PFSK-1 (cell line): ENCODE measurements at regions not wholly inside any gene's neighbourhood (a gene's known extent, or its start where the extent isn't known, plus 50 kb on each side); places are given as distances from the start of the nearest gene placed in this dataset.

Experiments
- FOXP2 ChIP-seq: optimal IDR thresholded peaks from 2 replicates; pipeline ENCODE3; 2011; ENCODE audit warnings: borderline replicate concordance, control low read depth, inconsistent platforms; ENCODE audit not compliant: insufficient read depth; ENCODE audit errors: extremely low read length, extremely low read depth
- POLR2AphosphoS5 ChIP-seq: IDR thresholded peaks from 2 replicates; pipeline ENCODE4 v1.6.1; 2012; ENCODE audit warnings: low read depth, mild to moderate bottlenecking, control low read depth, low read length, moderate library complexity
- SIN3A ChIP-seq: IDR thresholded peaks from 2 replicates; pipeline ENCODE4 v1.6.1; 2012; ENCODE audit warnings: mild to moderate bottlenecking, low read length, moderate library complexity, borderline replicate concordance; ENCODE audit not compliant: insufficient read depth
- TAF1 ChIP-seq: IDR thresholded peaks from 2 replicates; pipeline ENCODE4 v1.6.1; 2012; ENCODE audit warnings: low read length, control low read depth, borderline replicate concordance; ENCODE audit not compliant: insufficient read depth
- TF ChIP-seq, protein P1 (sequence below), 2 experiments: IDR thresholded peaks; 2 replicates each; pipeline versions ENCODE4 v1.6.1 to v1.8.0; 2011 to 2012; ENCODE audit warnings: low read depth in 2 of 2, low read length in 2 of 2, control low read depth in 1 of 2, inconsistent platforms in 1 of 2, mild to moderate bottlenecking in 1 of 2, moderate library complexity in 1 of 2; ENCODE audit not compliant: insufficient read depth in 1 of 2

DNA sequence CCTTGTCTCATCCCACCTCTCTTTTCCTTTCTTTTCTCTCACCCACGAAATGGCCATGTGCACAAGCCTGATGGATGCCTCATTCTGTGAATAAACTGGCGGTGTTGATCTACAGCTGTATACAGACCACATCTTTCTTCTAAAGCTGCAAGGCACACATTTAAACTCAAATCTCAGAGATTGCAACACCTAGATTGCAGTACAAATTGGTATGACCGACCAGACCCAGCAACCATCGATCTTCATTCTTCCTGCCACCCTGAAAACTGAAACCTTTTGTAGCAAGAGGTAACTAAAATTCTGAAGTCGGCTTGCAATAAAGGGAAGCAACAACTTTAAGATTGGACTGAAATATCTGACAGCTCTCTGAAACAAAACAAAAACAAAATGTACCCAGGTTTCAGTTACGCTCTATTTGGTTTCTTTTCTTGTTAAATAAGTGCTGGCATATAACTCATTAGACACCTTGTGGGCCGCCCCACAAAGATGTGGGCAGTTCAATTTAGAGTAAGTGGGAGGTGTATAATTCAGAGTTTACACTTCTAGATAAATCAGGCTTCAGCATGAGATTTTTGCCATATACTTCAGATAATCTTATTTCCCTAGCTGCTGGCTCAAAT, 390.0 kb upstream of the NOVA1 start:
- TF ChIP-seq, protein P1, sequence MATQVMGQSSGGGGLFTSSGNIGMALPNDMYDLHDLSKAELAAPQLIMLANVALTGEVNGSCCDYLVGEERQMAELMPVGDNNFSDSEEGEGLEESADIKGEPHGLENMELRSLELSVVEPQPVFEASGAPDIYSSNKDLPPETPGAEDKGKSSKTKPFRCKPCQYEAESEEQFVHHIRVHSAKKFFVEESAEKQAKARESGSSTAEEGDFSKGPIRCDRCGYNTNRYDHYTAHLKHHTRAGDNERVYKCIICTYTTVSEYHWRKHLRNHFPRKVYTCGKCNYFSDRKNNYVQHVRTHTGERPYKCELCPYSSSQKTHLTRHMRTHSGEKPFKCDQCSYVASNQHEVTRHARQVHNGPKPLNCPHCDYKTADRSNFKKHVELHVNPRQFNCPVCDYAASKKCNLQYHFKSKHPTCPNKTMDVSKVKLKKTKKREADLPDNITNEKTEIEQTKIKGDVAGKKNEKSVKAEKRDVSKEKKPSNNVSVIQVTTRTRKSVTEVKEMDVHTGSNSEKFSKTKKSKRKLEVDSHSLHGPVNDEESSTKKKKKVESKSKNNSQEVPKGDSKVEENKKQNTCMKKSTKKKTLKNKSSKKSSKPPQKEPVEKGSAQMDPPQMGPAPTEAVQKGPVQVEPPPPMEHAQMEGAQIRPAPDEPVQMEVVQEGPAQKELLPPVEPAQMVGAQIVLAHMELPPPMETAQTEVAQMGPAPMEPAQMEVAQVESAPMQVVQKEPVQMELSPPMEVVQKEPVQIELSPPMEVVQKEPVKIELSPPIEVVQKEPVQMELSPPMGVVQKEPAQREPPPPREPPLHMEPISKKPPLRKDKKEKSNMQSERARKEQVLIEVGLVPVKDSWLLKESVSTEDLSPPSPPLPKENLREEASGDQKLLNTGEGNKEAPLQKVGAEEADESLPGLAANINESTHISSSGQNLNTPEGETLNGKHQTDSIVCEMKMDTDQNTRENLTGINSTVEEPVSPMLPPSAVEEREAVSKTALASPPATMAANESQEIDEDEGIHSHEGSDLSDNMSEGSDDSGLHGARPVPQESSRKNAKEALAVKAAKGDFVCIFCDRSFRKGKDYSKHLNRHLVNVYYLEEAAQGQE (IDR thresholded peaks at IDR 0.05; ENCODE audit: insufficient read depth in 1 of 2, low read depth in 2 of 2, low read length in 2 of 2): no peak
- TF ChIP-seq POLR2AphosphoS5 (no peak), FOXP2 (no peak), SIN3A (no peak), TAF1 (no peak)

- no peak for TF ChIP-seq SIN3A
- no peak for TF ChIP-seq POLR2AphosphoS5
- no peak for TF ChIP-seq TAF1
- TF ChIP-seq, protein P1 (IDR thresholded peaks at IDR 0.05; ENCODE audit: insufficient read depth in 1 of 2, low read depth in 2 of 2, low read length in 2 of 2): no peak
- TF ChIP-seq FOXP2: no peak
These were observed 393.1 kb upstream of the NOVA1 start for GRCh38 chr14:26990946-26991345.

GRCh38 chr14:26992403-26993115, 394.7 kb upstream of the NOVA1 start:
- TF ChIP-seq, protein P1 (IDR thresholded peaks at IDR 0.05; ENCODE audit: insufficient read depth in 1 of 2, low read depth in 2 of 2, low read length in 2 of 2): no peak
- TF ChIP-seq SIN3A (no peak), TAF1 (no peak), POLR2AphosphoS5 (no peak), FOXP2 (no peak)

DNA sequence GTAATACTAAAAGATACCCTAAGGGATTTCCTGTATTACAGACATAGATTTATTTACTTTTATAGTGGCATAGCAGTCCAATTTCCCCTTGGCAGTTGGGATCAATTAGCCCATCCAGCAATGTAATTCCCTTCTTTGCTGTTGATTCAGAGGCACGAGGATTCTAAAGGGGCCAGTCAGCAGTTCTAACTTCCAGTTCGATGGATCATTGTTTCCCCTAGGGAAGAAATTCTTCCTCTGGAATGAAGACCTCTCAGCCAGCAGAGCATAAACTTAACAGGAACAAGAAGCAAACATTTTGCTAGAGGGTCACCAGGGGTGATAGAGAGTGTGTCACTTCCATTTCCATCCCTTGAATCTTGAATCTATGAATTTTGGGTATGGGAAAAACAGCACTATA, 395.7 kb upstream of the NOVA1 start:
- TF ChIP-seq TAF1: no peak
- TF ChIP-seq, protein P1 (IDR thresholded peaks at IDR 0.05; ENCODE audit: insufficient read depth in 1 of 2, low read depth in 2 of 2, low read length in 2 of 2): no peak
- TF ChIP-seq POLR2AphosphoS5: no peak
- no peak for TF ChIP-seq SIN3A
- TF ChIP-seq FOXP2: no peak

DNA sequence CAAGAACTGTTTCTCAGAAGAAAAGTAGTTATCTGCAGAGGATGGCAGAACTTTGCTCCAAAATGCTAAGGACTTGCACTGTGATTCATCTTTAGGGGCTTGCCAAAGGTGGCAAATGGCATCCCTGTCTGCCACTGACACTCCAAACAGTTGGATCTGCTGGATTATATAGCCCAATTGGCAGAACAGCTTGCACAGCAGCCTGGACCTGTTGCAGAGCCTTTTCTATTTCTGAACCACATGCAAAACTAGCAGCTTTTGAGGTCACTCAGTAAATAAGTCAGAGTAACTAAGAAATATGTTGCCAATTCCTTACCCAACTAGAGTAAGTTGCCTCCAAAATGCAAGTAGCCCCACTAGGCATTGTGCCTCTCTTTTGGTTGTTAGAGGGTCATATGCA, 397.5 kb upstream of the NOVA1 start:
- TF ChIP-seq SIN3A: no peak
- TF ChIP-seq POLR2AphosphoS5: no peak
- TF ChIP-seq TAF1: no peak
- TF ChIP-seq FOXP2: no peak
- TF ChIP-seq, protein P1 (IDR thresholded peaks at IDR 0.05; ENCODE audit: insufficient read depth in 1 of 2, low read depth in 2 of 2, low read length in 2 of 2): no peak
